ENCODE measurements at regions not wholly inside any gene's neighbourhood (a gene's known extent, or its start where the extent isn't known, plus 50 kb on each side); places are given as distances from the start of the nearest gene placed in this dataset.

DNA sequence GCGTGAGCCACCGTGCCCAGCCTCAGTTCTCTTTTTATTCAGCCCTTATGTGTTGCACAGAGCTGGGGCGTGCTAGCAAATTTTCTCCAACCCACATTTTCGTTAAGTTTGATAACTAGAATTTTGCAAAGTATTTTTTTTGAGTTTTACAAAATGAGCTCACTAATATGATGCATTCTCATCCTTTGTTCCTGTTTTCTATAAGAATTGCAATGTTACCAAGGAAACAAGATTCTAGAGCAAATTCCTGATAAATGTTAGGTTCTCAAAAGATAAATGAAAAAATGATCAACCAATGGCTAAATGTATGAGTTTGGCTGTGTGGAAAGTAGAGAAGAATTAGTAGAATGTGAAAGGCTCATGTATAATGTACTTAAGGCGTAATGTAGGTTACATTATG lies 529.8 kb downstream of the MAFB start:
- DNase-seq (ENCODE audit: low read depth): no peak

DNA sequence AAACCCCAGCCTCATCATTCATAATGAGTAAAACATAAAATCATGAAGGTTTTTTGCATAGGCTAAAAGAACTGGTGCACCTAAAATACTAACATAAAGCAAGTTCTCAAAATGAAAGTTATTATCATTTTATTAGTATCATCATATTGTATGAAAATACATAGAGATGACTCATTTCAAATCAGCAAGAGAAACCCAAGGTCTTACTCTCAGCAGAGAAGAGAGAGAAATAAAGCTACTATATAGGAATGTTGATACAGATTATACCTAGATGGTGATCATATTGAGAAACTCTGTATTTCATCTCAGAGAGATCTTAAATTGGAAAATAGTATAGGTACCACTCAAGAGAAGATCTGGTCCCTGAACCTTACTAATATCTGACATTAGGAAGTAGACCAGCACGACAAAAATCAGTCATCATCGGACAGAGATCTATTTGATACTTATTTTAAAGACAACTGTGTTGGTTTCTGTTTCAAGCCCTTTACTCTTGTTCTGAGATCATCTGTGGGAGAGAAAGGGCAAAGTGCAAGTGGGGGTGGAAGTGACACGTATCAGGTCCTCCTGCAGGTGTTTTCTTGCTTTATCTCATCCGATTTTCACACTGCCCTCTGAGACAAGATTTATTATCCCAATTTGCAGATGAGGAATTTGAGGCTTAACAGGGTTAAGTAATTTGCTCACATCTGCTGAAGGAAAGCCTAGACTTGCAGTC lies 532.3 kb downstream of the MAFB start:
- no peak for DNase-seq (ENCODE audit: low read depth)

DNA sequence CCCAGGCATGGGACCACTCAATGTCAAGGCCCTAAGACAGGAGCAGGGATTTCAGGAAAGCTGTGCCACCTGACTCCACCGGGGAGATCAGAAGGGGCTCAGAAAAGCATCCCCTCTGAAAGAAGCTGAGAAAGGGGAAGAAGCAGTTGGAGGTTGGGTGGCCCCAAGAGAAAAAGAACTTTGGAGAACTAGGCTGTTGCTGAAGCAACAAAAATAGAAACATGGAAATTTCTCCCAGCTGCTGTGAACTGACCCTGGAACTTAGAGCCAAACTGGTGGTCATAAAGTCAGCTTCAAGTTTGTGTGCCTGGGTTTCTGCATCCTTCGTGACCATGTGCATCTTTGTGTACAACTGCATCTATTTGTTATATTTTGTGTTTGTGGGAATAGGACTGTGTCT lies 534.5 kb downstream of the MAFB start:
- no peak for DNase-seq (ENCODE audit: low read depth)

DNA sequence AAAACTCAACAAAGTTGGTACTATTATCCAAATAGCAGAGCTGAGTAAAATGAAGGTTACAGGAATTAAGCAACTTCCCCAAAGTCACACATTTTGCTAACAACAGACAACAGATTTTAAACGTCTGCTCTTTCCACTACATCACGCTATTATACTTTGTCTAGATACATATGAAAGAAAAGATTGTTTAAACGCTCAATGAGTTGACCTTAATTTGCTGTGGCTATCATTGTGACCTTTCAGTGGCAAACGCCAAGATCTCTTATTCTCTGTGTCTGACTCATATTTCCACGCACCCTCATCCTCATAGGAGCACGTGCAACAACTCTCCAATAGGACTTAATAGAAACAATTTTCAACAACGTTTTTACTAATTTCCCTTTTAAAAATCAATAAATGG lies 540.1 kb downstream of the MAFB start:
- no peak for DNase-seq (ENCODE audit: low read depth)

DNA sequence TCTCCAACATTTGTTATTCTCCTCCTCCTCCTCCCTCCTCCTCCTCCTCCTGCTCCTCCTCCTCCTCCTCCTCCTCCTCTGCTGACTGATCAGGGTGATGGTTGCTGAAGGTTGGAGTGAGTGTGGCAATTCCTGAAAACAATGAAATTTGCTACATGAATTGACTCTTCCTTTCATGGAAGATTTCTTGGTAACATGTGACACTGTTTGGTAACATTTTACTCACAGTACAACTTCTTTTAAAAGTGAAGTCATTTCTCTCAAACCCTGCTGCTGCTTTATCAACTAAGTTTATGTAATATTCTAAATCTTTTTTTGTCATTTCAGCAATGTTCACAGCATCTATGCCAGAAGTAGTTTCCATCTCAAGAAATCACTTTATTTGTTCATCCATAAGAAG lies 543.0 kb downstream of the MAFB start:
- no peak for DNase-seq (ENCODE audit: low read depth)

DNA sequence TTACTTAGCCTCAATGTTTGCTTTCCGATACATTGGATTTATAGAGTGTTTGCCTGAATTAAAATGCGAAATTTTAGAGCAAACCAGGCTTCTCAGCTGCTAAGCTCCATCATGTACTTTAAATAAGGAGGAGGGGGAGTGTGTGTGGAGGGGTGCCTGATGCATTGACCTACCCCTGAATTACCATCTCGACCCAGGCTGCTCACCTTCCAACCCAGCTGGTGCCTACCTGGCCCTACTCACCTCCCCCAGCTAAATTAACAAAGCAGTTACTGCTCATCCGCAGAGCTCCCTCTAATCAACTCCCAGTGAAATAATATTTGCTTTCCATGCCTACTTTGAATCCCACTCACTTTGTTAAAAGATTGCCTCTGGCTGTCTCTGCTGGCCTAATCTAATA lies 544.5 kb downstream of the MAFB start:
- no peak for DNase-seq (ENCODE audit: low read depth)

DNA sequence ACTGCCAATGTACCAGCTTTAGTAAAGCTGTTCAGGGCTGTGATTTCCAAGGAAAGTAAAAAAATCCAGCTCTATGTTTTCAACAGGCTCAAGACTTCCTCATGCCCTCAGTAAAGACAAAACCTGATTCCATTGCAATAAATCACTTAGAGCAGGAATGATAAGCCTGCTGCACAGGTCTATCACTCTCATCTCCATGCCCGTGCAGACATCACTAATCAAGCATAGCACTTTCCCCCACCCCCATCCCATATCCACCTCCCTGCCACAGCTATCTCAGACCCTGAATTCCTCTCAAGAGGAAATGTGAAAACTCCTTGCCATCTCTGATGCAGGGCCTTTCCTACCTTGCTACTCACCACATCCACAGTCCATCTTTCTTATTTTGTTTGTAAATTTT lies 554.9 kb downstream of the MAFB start:
- no peak for DNase-seq (ENCODE audit: low read depth)

DNA sequence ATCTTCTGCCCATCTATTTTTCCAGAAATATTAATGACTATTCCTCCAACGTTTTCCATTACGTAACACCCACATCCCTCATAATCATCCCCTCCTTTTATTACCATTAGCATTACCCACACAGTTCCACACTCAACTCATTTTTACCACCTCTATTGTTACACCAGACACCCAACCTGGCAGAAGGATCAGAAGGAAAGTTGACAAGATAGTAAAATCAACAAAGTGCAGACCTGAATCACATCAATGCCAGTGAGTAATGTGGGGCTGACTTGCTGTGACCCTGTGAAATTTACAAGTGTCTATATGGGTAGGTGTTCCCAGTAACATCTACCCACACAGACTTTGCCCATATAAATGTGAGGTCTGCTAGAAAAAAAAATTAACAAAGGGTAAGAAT lies 568.2 kb downstream of the MAFB start:
- no peak for DNase-seq (ENCODE audit: low read depth)

DNA sequence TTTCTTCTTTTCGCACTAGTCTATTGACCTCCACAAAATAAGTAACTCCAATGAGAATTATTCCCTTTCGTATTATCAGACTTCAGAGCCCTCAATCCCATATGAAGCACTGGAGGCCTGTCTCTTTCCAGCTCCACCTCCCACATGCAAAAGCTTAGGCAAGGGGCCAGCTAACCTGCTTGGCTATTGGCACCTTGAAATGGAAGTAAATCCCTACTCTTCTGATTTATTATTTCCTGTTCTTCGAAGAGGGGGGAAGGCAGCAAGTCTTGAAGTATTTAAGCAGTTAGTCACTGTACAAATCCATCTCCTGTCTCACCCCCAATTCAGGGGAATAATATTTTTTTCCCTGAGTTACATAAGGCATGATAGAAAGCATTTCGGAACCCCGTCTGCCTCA lies 577.8 kb downstream of the MAFB start:
- no peak for DNase-seq (ENCODE audit: low read depth)

DNA sequence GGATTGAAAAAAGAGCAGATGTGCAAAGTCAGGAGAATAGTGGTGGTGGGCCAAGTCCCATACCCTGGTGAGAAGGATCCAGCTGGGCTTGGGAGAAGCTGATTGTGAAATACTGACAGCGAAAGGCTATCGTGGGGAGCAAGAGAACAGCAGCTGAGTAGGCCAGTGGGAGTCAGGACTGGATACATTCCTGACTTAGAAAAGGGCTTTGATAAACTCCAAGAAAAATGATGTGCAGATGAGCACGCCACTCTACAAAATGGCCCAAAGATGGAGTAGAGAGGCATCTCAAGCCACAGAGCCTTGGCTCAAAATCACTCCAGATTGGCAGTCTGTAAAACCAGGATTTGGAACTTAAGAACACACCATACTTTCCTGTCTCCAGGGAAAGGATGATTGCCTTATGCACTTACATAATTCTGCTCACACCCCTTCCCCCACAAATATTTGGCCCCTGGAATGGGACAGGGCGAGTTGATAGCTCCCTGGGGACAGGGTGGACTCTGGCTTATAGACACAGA lies 578.7 kb downstream of the MAFB start:
- no peak for DNase-seq (ENCODE audit: low read depth)

DNA sequence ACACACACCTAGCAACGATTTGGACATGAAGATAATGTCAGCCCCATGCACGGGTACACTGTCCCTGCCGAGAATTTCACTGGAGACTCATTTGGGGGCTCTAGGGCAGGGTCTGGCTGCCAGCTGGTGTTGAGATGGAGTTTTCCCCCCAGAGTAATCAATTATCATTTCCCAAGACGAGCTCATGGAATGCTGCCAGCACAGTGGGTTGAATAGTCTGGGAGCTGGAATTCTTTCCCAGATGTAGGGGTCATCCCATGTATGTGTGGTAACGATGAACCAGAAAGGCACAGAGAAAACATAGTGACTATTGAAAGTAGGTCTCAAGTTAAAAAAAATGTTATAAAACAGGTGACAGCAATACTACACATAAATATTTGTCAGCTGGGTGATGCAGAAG lies 579.9 kb downstream of the MAFB start:
- DNase-seq (ENCODE audit: low read depth): no peak

DNA sequence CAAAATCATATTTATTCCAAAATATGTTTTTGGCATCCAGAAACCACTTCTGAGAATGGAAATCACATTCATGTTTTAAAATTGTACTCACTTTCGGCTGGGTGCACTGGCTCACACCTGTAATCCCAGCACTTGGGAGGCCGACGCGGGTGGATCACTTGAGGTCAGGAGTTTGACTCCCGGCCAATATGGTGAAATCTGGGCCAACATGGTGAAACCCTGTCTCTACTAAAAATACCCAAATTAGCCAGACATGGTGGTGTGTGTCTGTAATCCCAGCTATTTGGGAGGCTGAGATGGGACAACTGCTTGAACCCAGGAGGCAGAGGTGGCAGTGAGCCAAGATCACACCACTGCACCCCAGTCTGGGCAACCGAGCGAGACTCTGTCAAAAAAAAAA lies 580.7 kb downstream of the MAFB start:
- DNase-seq (ENCODE audit: low read depth): no peak

DNA sequence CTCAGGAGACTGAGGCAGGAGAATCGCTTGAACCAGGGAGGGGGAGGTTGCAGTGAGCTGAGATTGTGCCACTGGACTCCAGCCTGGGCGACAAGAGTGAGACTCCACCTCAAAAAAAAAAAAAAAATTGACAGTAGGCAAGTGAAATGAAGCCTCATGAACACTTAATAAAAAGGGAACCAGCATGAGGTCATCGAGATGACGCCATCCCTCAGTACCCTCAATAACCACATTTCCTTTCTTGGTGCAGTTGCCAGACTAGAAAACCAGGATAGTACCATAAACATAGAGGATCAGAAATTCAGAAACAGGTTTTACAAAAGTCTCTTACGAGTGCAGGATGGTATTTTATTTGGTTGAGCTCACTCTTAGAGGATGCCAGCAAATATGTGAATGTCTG lies 584.1 kb downstream of the MAFB start:
- no peak for DNase-seq (ENCODE audit: low read depth)

DNA sequence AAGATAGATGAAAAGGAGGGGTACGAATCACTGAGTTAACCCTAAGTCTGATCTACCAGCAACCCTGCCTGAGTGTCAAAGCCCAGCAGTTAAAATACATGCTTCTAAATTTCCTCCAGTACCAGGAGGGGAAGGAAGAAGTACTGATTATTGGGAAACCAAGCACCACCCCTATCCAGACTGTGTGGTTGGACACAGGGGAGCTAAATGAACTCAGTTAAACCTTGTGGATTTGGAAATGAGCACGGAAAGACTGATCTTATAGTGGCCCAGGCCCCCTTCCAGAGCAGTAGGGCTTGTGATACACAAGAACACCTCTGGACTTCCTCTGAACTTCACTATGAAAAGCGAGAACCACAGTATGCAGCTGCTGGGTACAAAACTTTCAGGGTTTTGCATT lies 585.6 kb downstream of the MAFB start:
- DNase-seq (ENCODE audit: low read depth): no peak

DNA sequence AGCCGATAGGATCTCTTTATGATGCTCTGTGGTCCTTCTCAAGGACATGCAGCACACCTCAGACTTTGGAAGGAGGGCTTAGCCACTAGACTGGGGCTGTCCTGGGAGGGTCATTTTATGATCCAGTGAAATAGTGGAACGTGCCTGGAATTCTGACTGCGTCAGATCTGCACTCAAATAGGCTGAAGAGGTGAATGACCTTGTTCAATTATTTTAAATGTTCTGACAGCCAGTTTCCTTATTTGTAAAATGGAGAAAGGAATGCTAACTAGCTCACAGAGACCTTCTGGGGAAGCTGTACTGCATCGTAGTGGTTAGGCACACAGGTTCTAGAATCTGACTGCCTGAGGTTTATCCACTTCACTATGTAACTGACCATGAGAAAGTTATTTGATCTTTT lies 587.5 kb downstream of the MAFB start:
- DNase-seq (ENCODE audit: low read depth): no peak

DNA sequence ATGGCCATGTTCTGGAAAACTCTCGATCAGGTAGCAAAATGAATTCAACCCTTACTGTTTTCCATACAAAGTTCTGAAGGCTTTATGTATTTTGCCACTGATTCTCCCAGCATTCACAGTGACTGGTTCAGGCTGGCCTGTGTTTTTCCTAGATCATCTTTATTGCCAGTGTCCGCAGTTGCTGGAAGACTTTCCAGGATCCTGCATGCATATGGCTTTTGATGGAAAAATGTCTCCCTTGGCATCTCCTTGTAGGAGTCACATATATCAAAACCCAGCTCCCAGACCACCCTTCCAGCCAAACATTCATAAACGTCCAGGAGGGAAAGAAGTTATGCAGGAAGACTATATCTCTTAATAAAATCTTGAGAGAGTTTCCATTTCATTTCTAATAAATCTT lies 588.8 kb downstream of the MAFB start:
- DNase-seq (ENCODE audit: low read depth): no peak

DNA sequence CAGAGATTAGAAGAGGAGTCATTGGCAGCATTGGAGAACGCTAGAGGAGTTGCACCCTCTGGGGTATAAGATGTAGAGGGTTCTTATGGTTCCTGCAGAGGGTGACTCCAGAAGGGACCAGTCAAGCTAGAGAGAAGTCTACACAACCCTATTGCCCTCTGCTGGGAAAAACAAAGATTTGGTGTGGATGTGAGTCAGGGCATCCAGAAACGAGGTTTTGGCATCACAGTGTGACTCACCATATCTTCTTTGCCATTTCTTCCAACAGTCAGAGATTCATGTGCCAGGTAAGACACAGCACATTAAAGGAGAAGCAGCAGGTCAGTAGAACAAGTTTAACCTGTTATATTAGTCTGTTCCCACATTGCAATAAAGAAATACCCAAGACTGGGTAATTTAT lies 598.8 kb downstream of the MAFB start:
- no peak for DNase-seq (ENCODE audit: low read depth)

DNA sequence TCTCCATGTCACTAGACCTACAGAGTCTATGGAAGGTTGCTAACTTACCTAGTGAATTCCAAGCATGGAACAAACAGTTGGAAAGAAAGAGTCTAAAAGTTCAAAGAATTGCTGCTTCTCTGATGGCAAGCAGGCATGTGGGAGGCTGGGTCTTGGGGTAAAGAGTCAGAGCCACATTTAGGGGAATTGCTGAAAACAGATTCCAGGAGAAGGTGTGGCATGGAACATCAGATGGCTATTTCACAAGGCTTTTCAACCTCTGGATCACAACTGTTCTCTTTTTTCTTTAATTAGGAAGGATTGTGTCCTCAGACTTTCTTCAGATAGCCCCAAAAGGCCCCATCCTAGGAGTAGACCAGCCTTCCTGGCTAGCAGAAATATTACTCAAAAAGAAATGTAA lies 601.5 kb downstream of the MAFB start:
- DNase-seq (ENCODE audit: low read depth): no peak

DNA sequence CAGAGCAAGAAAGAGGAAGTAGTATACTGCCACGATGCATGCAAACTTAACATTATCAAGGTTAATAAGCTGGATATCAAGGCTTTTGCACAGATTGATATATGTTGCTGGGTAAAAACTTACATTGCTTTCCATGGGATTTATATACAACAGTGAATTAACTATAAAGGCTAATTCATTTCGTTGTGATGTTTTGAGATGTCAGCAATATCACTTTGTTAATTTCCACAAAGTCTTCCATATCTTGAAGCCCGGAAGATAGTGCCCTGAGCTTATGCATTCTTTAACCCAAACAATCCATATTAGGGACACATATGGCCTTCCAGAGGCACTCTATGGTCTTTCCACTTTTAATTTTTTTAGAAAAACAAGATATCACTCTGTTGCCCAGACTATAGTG lies 603.5 kb downstream of the MAFB start:
- DNase-seq (ENCODE audit: low read depth): no peak

DNA sequence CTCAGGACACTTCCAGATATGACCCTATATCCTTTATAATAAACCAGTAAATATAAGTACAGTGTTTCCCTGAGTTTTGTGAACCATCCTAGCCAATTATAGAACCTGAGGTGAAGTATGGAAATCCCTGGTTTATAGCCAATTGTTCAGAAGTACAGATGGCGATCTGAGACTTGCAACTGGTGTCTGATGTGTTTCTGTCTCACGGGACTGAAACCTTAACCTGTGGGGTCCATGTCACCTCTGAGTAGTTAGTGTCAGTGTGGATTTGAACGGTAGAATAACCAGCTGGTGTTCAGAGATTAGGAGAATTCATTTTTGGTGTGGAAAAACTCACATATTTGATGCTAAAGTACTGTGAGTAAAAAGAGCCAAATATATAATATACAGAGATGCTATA lies 606.6 kb downstream of the MAFB start:
- no peak for DNase-seq (ENCODE audit: low read depth)

DNA sequence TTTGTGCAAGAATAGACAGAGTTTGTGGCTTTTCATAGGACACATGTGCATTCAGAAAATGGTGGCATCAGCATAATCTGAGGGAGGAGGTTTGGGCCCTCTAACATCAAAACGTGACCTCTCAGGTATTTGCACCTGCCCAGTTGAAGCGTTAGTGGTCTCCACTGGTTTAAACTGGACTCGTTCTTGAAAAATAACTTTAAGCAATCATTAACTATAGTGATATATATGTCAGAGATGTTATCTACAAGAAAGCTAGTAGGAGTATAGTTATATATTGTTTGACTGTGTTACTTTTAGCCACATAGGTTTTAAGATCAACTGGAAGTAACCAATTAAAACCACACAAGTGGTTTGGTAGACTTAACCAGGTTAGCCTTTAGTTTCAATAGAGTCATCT lies 607.4 kb downstream of the MAFB start:
- DNase-seq (ENCODE audit: low read depth): no peak

DNA sequence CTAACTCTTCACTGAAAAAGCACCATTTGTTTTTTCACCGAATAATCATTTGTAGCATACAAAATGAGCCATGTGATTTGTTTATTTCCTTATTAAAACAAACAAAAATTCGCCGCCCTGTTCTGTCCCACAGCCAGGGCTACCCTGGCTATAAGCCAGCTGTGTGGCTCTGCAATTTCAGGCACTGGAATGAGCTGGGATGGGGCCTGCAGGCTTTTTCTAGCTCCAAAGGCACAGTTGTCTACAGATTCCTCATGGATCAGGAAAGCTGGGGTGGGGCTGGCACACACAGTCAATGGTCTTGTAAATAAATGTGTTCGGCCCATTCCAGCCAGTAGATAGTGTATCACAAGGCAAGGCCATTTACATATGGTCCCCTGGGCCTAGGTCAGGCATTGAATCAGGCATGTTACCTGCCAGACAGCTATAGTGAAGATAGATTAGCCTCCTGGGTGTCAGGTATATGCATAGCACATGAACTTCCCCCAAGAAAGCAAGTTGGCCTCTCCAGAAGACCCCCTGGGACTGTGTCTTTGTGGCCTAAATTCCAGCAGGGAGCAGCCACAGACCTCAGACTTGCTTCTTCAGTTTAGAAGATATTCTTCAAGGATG lies 608.9 kb downstream of the MAFB start:
- no peak for DNase-seq (ENCODE audit: low read depth)

DNA sequence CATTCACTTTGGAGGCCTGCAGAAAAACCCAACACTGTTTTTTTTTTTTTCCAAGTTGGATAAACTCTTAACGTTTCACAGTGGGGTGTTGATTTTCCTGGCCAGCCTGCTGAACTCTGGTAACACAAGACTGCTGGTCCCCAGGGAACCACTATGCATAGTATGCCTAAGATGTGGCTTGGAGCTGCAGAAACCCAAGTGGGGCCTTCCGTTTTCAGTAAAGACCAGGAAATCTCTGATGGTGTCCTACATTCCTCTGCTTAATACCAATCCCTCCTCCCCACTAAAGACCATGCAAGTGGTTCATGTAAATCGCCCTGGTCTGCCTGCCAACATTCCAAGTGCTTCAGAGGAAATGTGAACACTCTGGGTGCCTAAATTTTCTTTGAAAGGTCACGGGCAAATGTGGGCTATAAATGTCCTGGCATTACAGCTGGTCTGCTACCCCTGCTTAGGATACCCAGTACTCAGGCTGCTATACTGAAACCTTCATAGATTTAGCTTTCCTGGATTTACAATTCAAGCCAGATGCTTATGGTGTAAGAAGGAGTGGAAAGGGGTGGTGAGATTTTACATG lies 615.4 kb downstream of the MAFB start:
- DNase-seq (ENCODE audit: low read depth): no peak

DNA sequence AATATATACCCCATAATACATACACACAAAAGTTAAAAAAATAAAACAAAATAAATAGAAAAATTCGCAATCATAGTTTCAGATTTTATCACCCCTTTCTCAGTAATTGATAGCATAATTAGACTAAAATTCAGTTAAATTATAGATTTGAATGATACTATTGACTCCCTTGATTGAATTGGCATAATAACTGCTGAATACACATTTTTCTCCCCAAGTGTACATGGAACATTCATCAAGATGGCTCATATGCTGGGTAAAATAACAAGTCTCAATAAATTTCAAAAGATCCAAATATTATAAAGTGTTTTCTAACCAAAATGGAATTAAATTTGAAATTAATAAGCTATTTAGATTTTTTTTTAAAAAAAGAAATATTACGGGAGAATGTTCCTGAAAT lies 616.1 kb downstream of the MAFB start:
- no peak for DNase-seq (ENCODE audit: low read depth)
